C4-2B (cell line): ENCODE measurements at regions not wholly inside any gene's neighbourhood (a gene's known extent, or its start where the extent isn't known, plus 50 kb on each side); places are given as distances from the start of the nearest gene placed in this dataset.

ENCODE experiments used
- ZFX ChIP-seq: fragments of 450-650 bp; IDR thresholded peaks from 2 replicates; pipeline ENCODE4 v1.6.1; 2017
- TF ChIP-seq, protein P1 (sequence below): fragments of 450-650 bp; conservative IDR thresholded peaks from 2 replicates; pipeline ENCODE4 v1.5.1; 2017; ENCODE audit warnings: mild to moderate bottlenecking

DNA sequence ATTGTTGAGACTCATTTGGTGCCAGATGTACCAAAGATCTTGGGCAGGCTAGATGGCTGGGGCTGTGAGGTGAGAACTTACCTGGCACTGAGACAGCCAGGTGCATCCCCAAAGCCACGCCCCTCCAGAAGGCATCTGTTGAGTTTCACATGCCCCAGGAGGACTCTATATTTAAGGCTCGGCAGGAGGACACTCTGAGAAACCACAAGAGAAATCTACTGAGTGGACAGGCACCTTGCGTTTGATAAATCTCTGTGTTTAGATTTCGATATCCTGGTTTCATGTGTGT is 197.9 kb upstream of the ZNF536 start:
- TF ChIP-seq, protein P1, sequence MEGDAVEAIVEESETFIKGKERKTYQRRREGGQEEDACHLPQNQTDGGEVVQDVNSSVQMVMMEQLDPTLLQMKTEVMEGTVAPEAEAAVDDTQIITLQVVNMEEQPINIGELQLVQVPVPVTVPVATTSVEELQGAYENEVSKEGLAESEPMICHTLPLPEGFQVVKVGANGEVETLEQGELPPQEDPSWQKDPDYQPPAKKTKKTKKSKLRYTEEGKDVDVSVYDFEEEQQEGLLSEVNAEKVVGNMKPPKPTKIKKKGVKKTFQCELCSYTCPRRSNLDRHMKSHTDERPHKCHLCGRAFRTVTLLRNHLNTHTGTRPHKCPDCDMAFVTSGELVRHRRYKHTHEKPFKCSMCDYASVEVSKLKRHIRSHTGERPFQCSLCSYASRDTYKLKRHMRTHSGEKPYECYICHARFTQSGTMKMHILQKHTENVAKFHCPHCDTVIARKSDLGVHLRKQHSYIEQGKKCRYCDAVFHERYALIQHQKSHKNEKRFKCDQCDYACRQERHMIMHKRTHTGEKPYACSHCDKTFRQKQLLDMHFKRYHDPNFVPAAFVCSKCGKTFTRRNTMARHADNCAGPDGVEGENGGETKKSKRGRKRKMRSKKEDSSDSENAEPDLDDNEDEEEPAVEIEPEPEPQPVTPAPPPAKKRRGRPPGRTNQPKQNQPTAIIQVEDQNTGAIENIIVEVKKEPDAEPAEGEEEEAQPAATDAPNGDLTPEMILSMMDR, result no peak
- TF ChIP-seq ZFX, result no peak
